GM21360 (cell line): ENCODE measurements at regions not wholly inside any gene's neighbourhood (a gene's known extent, or its start where the extent isn't known, plus 50 kb on each side); places are given as distances from the start of the nearest gene placed in this dataset.

Source experiments
- ATAC-seq: cut with Tn5 transposase; IDR thresholded peaks from one replicate; pipeline ENCODE4 v1.9.1; 2021; ENCODE audit warnings: mild to moderate bottlenecking, moderate library complexity; ENCODE audit not compliant: unreplicated experiment

- ATAC-seq = no peak
Observed at GRCh38 chr21:41111681-41112080, 56.3 kb upstream of the BACE2 start.

- ATAC-seq = no peak
Observed at GRCh38 chr21:41112740-41113692, 54.9 kb upstream of the BACE2 start.

DNA sequence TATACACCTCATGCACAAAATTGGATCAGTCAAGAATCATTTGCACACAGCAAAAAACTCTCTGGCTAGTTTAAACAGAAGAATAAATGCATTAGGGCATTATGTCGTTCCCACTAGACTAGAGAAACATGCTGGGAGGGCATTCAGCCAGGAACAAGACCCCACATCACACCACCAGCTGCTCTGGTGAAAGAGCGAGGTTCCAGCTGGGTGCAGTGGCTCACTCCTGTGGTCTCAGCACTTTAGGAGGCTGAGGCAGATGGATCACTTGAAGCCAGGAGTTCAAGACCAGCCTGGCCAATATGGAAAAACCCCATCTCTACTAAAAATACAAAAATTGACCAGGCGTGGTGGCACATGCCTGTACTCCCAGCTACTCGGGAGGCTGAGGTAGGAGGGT, 52.1 kb upstream of the BACE2 start:
- no peak for ATAC-seq
